Uterus (tissue), 2 donors: ENCODE measurements at regions not wholly inside any gene's neighbourhood (a gene's known extent, or its start where the extent isn't known, plus 50 kb on each side); places are given as distances from the start of the nearest gene placed in this dataset.

Experiments used
- POLR2A ChIP-seq, 2 donors: fragments of 450-650 bp; IDR thresholded peaks; one replicate each; pipeline ENCODE4 v1.6.1; 2016; ENCODE audit warnings: antibody characterized with exemption in 2 of 2, mild to moderate bottlenecking in 1 of 2, moderate library complexity in 1 of 2
- TF ChIP-seq, protein P1 (sequence below), 4 experiments: fragments of 200-600 bp in 2 of 4; fragments of 450-650 bp in 2 of 4; sonication (generic) in 2 of 4; IDR thresholded peaks; one replicate each; pipeline ENCODE4 v1.5.1; 2016 to 2019; ENCODE audit warnings: antibody characterized with exemption in 4 of 4, mild to moderate bottlenecking in 2 of 4, moderate library complexity in 1 of 4

DNA sequence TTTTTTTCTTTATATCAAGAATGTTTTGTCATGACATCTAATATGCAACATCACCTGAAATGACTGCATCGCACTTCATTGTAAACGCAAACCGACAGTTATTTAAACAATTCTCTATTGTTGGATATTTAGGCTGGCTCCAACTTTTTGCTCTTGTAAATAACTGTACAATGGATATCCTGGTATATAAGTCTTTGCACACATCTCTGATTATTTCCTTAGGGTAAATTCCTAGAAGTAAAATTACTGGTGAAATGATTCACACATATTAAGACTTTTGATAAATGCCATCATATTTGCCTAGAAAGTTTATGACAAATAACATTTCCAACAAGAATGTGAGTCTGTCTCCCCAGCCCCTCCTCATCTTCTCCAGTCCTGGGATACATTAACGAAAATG, 154.7 kb downstream of the TFAP2C start:
- TF ChIP-seq, protein P1, sequence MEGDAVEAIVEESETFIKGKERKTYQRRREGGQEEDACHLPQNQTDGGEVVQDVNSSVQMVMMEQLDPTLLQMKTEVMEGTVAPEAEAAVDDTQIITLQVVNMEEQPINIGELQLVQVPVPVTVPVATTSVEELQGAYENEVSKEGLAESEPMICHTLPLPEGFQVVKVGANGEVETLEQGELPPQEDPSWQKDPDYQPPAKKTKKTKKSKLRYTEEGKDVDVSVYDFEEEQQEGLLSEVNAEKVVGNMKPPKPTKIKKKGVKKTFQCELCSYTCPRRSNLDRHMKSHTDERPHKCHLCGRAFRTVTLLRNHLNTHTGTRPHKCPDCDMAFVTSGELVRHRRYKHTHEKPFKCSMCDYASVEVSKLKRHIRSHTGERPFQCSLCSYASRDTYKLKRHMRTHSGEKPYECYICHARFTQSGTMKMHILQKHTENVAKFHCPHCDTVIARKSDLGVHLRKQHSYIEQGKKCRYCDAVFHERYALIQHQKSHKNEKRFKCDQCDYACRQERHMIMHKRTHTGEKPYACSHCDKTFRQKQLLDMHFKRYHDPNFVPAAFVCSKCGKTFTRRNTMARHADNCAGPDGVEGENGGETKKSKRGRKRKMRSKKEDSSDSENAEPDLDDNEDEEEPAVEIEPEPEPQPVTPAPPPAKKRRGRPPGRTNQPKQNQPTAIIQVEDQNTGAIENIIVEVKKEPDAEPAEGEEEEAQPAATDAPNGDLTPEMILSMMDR (IDR thresholded peaks at IDR 0.05), result no peak
- no peak for TF ChIP-seq POLR2A (IDR thresholded peaks at IDR 0.05)
